HG02763 (cell line): ENCODE measurements at regions not wholly inside any gene's neighbourhood (a gene's known extent, or its start where the extent isn't known, plus 50 kb on each side); places are given as distances from the start of the nearest gene placed in this dataset.
"Not testable (repeated sequence)": the region's sequence is repeated elsewhere in the genome, so short reads cannot be mapped to it uniquely, and the experiment has no call there.

Experiments used
- ATAC-seq: cut with Tn5 transposase; IDR thresholded peaks from one replicate; pipeline ENCODE4 v1.9.1; 2021; ENCODE audit warnings: mild to moderate bottlenecking, moderate library complexity; ENCODE audit not compliant: unreplicated experiment

GRCh38 chr7:35853194-35853593 lies 52.3 kb downstream of the SEPTIN7 start:
- not testable (repeated sequence) for ATAC-seq

GRCh38 chr7:35854311-35854710 lies 53.5 kb downstream of the SEPTIN7 start:
- no peak for ATAC-seq

- ATAC-seq = no peak
Measured at GRCh38 chr7:35856175-35856574, 55.3 kb downstream of the SEPTIN7 start.

GRCh38 chr7:35860664-35861063 lies 59.8 kb downstream of the SEPTIN7 start:
- ATAC-seq = no peak

GRCh38 chr7:35865287-35865686 lies 64.4 kb downstream of the SEPTIN7 start:
- no peak for ATAC-seq

- no peak for ATAC-seq
Measured at GRCh38 chr7:35866186-35866585, 65.3 kb downstream of the SEPTIN7 start.

- ATAC-seq = not testable (repeated sequence)
Measured at GRCh38 chr7:35869117-35869516, 68.3 kb downstream of the SEPTIN7 start.

- no peak for ATAC-seq
Measured at GRCh38 chr7:35869810-35870209, 69.0 kb downstream of the SEPTIN7 start.

GRCh38 chr7:35871856-35872255 lies 71.0 kb downstream of the SEPTIN7 start:
- no peak for ATAC-seq

GRCh38 chr7:35874886-35875285 lies 74.0 kb downstream of the SEPTIN7 start:
- ATAC-seq = no peak

GRCh38 chr7:35875292-35875691 lies 74.4 kb downstream of the SEPTIN7 start:
- no peak for ATAC-seq

- no peak for ATAC-seq
Measured at GRCh38 chr7:35878351-35878750, 77.5 kb downstream of the SEPTIN7 start.

- ATAC-seq = not testable (repeated sequence)
Measured at GRCh38 chr7:35887430-35887829, 86.6 kb downstream of the SEPTIN7 start.

GRCh38 chr7:35889001-35889400 lies 88.1 kb downstream of the SEPTIN7 start:
- no peak for ATAC-seq

- ATAC-seq = no peak
Measured at GRCh38 chr7:35889870-35890269, 89.0 kb downstream of the SEPTIN7 start.

GRCh38 chr7:35891004-35891830 lies 90.4 kb downstream of the SEPTIN7 start:
- ATAC-seq = no peak

- ATAC-seq = no peak
Measured at GRCh38 chr7:35893649-35894048, 92.8 kb downstream of the SEPTIN7 start.

GRCh38 chr7:35894721-35895120 lies 93.9 kb downstream of the SEPTIN7 start:
- no peak for ATAC-seq

GRCh38 chr7:35900651-35901050 lies 99.8 kb downstream of the SEPTIN7 start:
- no peak for ATAC-seq

GRCh38 chr7:35905555-35905954 lies 104.7 kb downstream of the SEPTIN7 start:
- ATAC-seq = no peak

GRCh38 chr7:35906191-35906908 lies 105.5 kb downstream of the SEPTIN7 start:
- peak; percentile 64 for ATAC-seq
